ENCODE measurements at regions not wholly inside any gene's neighbourhood (a gene's known extent, or its start where the extent isn't known, plus 50 kb on each side); places are given as distances from the start of the nearest gene placed in this dataset.

DNA sequence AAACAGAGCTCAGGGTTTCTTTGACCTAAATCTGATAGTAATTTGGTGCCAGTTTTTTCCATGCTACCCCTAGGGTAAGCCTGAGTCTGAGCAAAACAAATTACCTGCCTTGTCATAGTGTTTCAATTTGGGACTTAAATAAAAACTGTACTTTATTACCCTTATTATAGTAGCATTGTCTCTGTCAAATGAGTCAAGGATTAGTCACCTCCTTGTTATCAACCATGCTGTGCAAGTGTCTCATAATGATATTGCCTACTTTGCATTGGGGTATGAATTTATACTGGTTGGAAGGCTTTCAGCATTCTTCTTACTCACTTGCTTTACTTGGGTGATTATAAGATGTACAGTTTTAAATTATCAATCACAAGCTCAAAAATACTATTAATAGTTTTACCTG is 380.0 kb downstream of the LRFN5 start:
- TF ChIP-seq, protein P1, sequence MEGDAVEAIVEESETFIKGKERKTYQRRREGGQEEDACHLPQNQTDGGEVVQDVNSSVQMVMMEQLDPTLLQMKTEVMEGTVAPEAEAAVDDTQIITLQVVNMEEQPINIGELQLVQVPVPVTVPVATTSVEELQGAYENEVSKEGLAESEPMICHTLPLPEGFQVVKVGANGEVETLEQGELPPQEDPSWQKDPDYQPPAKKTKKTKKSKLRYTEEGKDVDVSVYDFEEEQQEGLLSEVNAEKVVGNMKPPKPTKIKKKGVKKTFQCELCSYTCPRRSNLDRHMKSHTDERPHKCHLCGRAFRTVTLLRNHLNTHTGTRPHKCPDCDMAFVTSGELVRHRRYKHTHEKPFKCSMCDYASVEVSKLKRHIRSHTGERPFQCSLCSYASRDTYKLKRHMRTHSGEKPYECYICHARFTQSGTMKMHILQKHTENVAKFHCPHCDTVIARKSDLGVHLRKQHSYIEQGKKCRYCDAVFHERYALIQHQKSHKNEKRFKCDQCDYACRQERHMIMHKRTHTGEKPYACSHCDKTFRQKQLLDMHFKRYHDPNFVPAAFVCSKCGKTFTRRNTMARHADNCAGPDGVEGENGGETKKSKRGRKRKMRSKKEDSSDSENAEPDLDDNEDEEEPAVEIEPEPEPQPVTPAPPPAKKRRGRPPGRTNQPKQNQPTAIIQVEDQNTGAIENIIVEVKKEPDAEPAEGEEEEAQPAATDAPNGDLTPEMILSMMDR (IDR thresholded peaks at IDR 0.05): no peak
- no peak for TF ChIP-seq POLR2A (IDR thresholded peaks at IDR 0.05)

All from thyroid gland (tissue), 4 donors.